Heart left ventricle (tissue), 16 donors: ENCODE measurements at regions not wholly inside any gene's neighbourhood (a gene's known extent, or its start where the extent isn't known, plus 50 kb on each side); places are given as distances from the start of the nearest gene placed in this dataset.

Experiments
- ATAC-seq, 4 donors: fragments of 200-7000 bp; cut with Tn5 transposase; one replicate each; pipeline ENCODE4 v1.9.1; 2020 to 2022; ENCODE audit warnings: moderate library complexity in 4 of 4, mild to moderate bottlenecking in 3 of 4, moderate number of reproducible peaks in 1 of 4
- DNase-seq, 5 donors: peaks; one replicate each; pipeline ENCODE4 v3.0.0-alpha.2; 2020
- H3K27ac ChIP-seq, 12 donors: fragments of 200-600 bp; sonication (generic) in 4 of 12; one replicate each; pipeline versions ENCODE4 v1.5.0 to v1.8.0; 2016 to 2022; ENCODE audit warnings: mild to moderate bottlenecking in 2 of 12
- H3K27me3 ChIP-seq, 9 donors: fragments of 200-600 bp; sonication (generic) in 2 of 9; one replicate each; pipeline versions ENCODE4 v1.5.1 to v1.8.0; 2016 to 2022; ENCODE audit warnings: mild to moderate bottlenecking in 3 of 9
- H3K36me3 ChIP-seq, 9 donors: fragments of 200-600 bp; sonication (generic) in 2 of 9; one replicate each; pipeline versions ENCODE4 v1.5.0 to v1.8.0; 2018 to 2022; ENCODE audit warnings: mild to moderate bottlenecking in 2 of 9
- H3K4me1 ChIP-seq, 12 donors: fragments of 200-600 bp; sonication (generic) in 4 of 12; one replicate each; pipeline versions ENCODE4 v1.5.0 to v1.8.0; 2016 to 2022; ENCODE audit warnings: mild to moderate bottlenecking in 3 of 12
- H3K4me3 ChIP-seq, 12 donors: fragments of 200-600 bp; sonication (generic) in 4 of 12; one replicate each; pipeline versions ENCODE4 v1.5.0 to v1.8.0; 2017 to 2022; ENCODE audit warnings: mild to moderate bottlenecking in 9 of 12, moderate library complexity in 4 of 12
- H3K9me3 ChIP-seq, 12 donors: fragments of 200-600 bp; sonication (generic) in 4 of 12; one replicate each; pipeline versions ENCODE4 v1.5.0 to v1.8.0; 2016 to 2022; ENCODE audit warnings: mild to moderate bottlenecking in 1 of 12
- POLR2A ChIP-seq, 2 donors: fragments of 450-650 bp; IDR thresholded peaks; one replicate each; pipeline ENCODE4 v1.6.1; 2017; ENCODE audit warnings: antibody characterized with exemption in 2 of 2, mild to moderate bottlenecking in 2 of 2, moderate library complexity in 2 of 2
- WGBS, 4 donors: extraction: QIAGEN DNeasy Blood & Tissue Kit in 2 of 4; methylation state at CpG; one replicate each; pipeline versions ENCODE4 v1.1.5 to v1.1.7; 2013 to 2018; 5-methylcytosine and 5-hydroxymethylcytosine counted together
- intact Hi-C, 10 donors: fragments of 100-400 bp; cut with DNase I; formaldehyde crosslinking; loops; one replicate each; pipeline versions ENCODE4 v1.11.1 to v1.14.2; 2022
- TF ChIP-seq, protein P1 (sequence below), 12 donors: fragments of 200-600 bp; sonication (generic) in 4 of 12; IDR thresholded peaks; one replicate each; pipeline versions ENCODE4 v1.5.0 to v1.8.0; 2018 to 2022; ENCODE audit warnings: antibody characterized with exemption in 12 of 12, mild to moderate bottlenecking in 5 of 12
- donor health status: ischemic (EF 13 %, LVEDD 7.1; RV severe dilation, severe dysfunction).
- donor health status: healthy with polysubstance abuse.
- donor health status: DM: no; HTN: yes; CAD: no.
- donor health status: DM: no; HTN: no; CAD: no.
- donor health status: ischemic (EF 25% LVEDD 6.9; RV normal size, moderate dysfunction).
- donor health status: ischemic (EF 25% LVEDD 5.7; RV mildly dilated, moderate dysfunction).
- donor health status: healthy.
- donor health status: DM: yes; HTN: yes; CAD: no.
- donor health status: ischemic (EF 35%, LVEDD 5.7; RV mildly dilated, moderate dysfunction).
- donor health status: nonischemic (EF 11% LVEDD 7.7; RV severe dilation, severe dysfunction).
- donor health status: DM: yes; HTN: yes; CAD: no.
- donor health status: PGD.
- donor health status: ischemic (EF 29% LVEDD 5.4; RV normal size, mild dysfunction).
- donor health status: nonischemic (EF 23%, LVEDD 6.1; RV moderate dilation, normal function).

DNA sequence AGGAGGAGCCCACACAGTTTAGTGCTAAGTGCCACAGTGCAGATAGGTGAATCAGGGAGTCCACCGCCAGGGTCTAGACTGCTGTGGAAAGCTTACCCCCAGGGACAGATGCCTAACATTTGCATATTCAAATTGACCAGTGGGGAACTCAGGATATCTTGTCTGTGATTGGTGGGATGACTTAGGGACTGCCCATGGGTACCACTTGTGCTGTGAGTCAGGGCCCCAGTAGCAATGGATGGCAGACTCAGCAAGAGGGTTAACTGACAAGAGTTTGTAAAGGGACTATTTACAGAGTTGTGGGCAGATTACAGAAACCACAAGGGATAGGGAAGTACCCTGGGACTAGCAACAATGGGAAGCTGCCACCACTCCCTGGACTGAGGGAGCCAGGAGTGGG is 282.1 kb downstream of the BCOR start:
- no peaks in the 10 kb centered on the region for H3K36me3 ChIP-seq
- TF ChIP-seq POLR2A (IDR thresholded peaks at IDR 0.05): no peak
- TF ChIP-seq, protein P1, sequence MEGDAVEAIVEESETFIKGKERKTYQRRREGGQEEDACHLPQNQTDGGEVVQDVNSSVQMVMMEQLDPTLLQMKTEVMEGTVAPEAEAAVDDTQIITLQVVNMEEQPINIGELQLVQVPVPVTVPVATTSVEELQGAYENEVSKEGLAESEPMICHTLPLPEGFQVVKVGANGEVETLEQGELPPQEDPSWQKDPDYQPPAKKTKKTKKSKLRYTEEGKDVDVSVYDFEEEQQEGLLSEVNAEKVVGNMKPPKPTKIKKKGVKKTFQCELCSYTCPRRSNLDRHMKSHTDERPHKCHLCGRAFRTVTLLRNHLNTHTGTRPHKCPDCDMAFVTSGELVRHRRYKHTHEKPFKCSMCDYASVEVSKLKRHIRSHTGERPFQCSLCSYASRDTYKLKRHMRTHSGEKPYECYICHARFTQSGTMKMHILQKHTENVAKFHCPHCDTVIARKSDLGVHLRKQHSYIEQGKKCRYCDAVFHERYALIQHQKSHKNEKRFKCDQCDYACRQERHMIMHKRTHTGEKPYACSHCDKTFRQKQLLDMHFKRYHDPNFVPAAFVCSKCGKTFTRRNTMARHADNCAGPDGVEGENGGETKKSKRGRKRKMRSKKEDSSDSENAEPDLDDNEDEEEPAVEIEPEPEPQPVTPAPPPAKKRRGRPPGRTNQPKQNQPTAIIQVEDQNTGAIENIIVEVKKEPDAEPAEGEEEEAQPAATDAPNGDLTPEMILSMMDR (IDR thresholded peaks at IDR 0.05): no peak
- no peaks in the 10 kb centered on the region for H3K9me3 ChIP-seq
- intact Hi-C loops: loop anchor here (2.0 to 10.0 kb wide), 15 partner anchors 81 to 649 kb away; partner anchors contain the start of gene BCOR (in 7 of the 10)
- DNase-seq (no peak), ATAC-seq (no peak)
- 85 to 100% (median 100%) methylated on average over 1 of the region's 1 CpG for WGBS, 4 donors
- H3K27ac ChIP-seq: no peak overlapping the region
- H3K27me3 ChIP-seq: peaks cover 0 to 56% (median 0%) of the 10 kb centered on the region in 9 donors
- H3K4me3 ChIP-seq: no peak overlapping the region
- H3K4me1 ChIP-seq: peaks cover 0 to 24% (median 7%) of the 10 kb centered on the region in 12 donors

GRCh38 chrX:39816871-39817731 is 280.7 kb downstream of the BCOR start:
- TF ChIP-seq, protein P1 (IDR thresholded peaks at IDR 0.05): no peak
- no peak for TF ChIP-seq POLR2A (IDR thresholded peaks at IDR 0.05)
- intact Hi-C loops: loop anchor here (5.0 to 10.0 kb wide), 14 partner anchors 82 to 648 kb away; partner anchors contain the start of gene BCOR (in 7 of the 10)
- no peak overlapping the region for H3K4me3 ChIP-seq
- no peaks in the 10 kb centered on the region for H3K36me3 ChIP-seq
- no peak overlapping the region for H3K27ac ChIP-seq
- peaks cover 0 to 68% (median 0%) of the 10 kb centered on the region in 9 donors for H3K27me3 ChIP-seq
- ATAC-seq: no peak
- H3K4me1 ChIP-seq: peaks cover 0 to 25% (median 7%) of the 10 kb centered on the region in 12 donors
- H3K9me3 ChIP-seq: peaks cover 0 to 3% (median 0%) of the 10 kb centered on the region in 12 donors
- WGBS, 4 donors: 37 to 69% (median 53%) methylated on average over 12 to 16 of the region's 16 CpGs
- DNase-seq: no peak

- H3K27ac ChIP-seq: no peak overlapping the region
- peaks cover 0 to 25% (median 7%) of the 10 kb centered on the region in 12 donors for H3K4me1 ChIP-seq
- peaks cover 0 to 73% (median 0%) of the 10 kb centered on the region in 9 donors for H3K27me3 ChIP-seq
- intact Hi-C loops: loop anchor here (5.0 to 10.0 kb wide), 14 partner anchors 83 to 647 kb away; partner anchors contain the start of gene BCOR (in 7 of the 10)
- TF ChIP-seq, protein P1 (IDR thresholded peaks at IDR 0.05): no peak
- TF ChIP-seq POLR2A (IDR thresholded peaks at IDR 0.05): no peak
- ATAC-seq (no peak), DNase-seq (no peak)
- H3K4me3 ChIP-seq: no peak overlapping the region
- H3K9me3 ChIP-seq: peaks cover 0 to 7% (median 0%) of the 10 kb centered on the region in 12 donors
- 42 to 67% (median 59%) methylated on average over 12 of the region's 12 CpGs for WGBS, 4 donors
- H3K36me3 ChIP-seq: no peaks in the 10 kb centered on the region
Observed at GRCh38 chrX:39817754-39818470, 279.8 kb downstream of the BCOR start.
